GM21825 (cell line): ENCODE measurements at regions not wholly inside any gene's neighbourhood (a gene's known extent, or its start where the extent isn't known, plus 50 kb on each side); places are given as distances from the start of the nearest gene placed in this dataset.

Experiments
- ATAC-seq: cut with Tn5 transposase; IDR thresholded peaks from one replicate; pipeline ENCODE4 v1.9.1; 2021; ENCODE audit warnings: mild to moderate bottlenecking, moderate library complexity; ENCODE audit not compliant: unreplicated experiment

DNA sequence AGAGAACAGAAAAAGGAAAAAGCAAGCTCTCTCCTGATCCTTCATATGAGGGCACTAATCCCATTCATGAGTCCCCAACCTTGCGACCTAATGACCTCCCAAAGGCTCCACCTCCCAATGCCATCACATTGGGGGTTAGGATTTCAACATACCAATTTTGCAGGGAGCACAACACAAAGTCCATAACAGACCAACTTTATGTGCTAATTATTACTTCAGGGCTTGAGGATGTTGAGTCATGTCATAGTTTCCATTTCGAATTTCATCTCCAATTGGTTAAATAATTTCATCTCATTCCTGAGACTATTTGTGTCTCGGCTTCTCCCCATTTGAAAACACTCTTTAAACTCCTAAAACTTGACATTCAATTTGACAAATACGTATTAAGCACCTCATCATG, 69.9 kb upstream of the KLF7 start:
- no peak for ATAC-seq

DNA sequence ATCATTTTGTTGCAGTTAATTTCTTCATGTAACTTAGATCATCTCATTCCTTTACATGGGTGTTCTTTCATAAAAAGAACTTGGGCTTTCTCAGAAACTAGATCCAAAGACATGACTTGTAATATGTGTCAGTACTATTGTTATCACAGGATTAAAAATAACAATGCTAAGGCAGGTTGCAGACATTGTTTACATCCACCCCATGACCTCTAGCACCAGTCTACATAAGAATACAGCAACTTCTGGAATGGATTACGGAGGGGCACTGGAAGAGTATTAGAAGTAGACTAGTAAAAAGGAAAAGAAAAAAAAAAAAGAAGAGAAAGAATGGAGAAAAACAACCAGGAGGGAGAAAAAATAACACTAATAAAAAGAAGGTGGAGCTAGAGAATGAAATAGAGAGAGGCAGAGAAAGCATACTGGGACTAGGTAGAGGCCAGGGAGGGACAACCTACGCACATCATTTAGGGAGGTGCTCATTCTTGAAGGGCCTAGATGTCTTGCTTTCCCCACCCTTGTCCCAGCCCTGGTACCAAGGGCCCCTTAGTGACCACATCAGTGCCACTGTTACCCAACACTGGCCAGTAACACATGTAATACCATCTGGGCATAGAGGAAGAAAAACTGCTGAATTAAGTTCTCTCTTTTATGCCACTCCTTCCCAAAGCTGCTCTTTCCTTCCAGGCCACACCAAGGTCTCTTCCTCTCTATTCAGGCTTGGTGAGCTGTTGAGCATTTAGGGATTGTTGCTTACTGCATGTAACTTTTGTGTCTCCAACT, 70.6 kb upstream of the KLF7 start:
- no peak for ATAC-seq

DNA sequence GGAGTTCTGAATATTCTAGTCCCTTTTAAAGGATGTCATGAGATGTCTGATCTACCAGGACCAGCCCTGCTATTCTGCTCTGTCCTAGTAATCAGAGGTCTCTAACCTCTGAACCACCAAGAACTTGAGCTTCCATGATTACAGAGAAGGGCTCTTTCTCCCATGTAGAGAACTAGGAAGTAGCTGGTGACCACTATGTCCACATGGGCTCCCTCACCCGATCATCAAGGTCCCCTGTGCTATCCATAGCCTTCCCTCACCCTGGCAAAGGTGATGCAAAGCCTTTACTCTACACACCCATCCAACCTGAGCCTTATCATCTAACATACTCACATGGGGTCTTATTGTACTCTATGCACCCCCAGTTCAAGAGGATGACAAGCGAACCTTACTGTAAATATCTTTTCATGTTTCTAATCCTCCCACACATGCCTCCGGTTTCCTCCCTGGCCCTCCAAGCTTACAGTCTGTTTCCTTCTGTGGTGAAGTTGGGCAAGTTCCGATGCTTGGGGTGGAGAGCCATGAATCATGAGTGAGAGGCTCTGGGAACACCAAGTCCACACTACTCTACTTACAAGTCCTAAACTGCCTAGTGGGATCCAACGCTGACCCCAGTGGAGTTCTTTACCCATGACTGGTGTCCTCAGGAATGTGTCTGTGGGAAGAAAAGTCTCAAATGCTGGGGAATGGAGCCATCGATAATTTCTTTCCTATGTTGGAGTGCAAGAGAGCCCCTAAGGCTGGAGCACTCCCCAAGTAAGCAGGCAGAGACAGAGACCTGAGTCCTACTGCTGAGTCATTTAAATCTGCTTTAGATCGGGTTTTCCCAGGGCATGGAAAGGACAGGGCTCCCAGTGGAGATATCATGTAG, 73.3 kb upstream of the KLF7 start:
- ATAC-seq, result no peak

DNA sequence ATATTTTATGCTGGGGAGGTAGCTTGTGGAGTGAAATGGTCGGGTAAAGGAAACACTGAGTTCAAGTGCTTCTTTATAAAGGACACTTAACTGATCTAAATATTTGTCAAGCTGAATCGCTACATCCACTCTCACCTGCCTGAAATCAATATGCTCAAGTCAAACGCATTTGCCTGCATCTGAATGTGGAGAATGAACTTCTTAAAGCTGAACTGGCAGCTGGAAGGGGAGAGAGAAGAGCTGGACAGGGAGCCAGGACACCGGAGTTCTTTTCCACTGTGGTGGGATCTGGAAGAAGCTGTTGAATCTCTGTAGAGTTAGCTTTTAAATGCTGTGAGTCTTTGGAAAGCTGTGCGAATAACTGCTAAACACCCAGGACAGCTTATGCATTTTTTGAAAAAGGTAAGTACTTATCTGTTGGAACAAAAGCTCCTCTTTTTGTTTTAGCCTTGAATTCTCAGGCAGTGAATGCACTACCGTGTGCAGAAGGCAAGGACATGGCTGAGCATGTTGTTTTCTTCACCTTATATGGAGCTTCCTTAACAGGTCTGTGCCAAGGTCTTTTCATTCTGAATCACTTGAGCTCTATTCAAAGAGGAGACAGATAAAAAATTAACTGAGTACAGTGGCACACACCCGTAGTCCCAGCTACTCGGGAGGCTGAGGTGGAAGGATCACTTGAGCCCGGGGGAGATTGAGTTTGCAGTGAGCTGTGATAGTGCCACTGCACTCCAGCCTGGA, 74.2 kb upstream of the KLF7 start:
- no peak for ATAC-seq

DNA sequence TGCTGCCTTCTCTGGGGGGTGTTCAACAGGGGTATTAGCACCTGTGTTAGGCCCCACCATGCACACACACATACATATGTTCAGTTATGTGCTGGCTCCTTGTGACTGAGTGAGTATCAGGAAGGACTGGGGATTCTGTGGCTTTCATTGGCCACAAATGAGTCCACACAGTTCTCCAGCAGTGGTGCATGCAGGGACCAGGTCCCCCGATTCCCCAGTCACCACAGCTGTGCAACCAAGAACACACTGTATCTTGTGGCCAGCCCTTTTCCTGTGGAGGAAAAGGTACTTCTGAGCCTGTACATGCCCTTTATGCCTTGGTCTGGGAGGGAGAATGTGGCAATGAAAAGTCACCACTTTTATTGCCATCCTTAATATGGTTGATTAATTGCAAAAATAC, 74.9 kb upstream of the KLF7 start:
- no peak for ATAC-seq

DNA sequence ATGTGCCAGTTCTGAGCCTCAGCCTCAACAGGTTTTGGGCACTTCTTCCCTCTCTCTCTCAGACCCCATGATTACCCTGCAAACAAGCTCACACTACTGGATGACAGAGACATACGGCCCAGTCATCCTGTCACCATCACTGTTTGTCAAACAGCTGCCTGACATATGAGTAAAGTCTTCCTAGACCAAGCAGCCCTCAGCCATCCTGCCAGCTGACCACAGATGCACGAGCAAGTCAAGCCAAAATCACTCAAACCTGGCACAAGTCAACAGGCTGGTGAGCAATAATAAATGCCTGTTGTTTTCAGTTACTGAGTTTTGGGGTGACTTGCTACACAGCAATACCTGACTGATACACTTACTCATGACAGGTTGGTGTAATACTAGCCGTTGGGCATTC, 75.5 kb upstream of the KLF7 start:
- no peak for ATAC-seq

DNA sequence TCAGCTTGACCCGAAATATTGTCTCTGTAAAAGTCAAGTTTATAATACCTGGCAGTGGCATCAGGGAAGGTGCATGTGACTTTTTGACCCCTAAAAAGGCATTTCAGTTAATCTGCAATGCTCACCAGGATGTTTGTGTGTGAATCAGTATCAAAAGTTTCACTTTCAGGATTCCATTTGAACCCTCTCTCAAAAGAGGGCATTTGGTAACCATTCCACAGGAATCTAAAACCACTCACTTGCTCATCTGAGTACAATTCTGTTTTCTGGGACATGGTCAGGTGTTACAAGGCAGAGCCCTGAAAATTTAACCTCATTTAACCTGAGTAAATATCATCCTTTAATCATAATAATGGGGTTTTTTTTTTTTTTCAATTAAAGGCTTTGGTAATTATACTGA, 77.9 kb upstream of the KLF7 start:
- no peak for ATAC-seq

DNA sequence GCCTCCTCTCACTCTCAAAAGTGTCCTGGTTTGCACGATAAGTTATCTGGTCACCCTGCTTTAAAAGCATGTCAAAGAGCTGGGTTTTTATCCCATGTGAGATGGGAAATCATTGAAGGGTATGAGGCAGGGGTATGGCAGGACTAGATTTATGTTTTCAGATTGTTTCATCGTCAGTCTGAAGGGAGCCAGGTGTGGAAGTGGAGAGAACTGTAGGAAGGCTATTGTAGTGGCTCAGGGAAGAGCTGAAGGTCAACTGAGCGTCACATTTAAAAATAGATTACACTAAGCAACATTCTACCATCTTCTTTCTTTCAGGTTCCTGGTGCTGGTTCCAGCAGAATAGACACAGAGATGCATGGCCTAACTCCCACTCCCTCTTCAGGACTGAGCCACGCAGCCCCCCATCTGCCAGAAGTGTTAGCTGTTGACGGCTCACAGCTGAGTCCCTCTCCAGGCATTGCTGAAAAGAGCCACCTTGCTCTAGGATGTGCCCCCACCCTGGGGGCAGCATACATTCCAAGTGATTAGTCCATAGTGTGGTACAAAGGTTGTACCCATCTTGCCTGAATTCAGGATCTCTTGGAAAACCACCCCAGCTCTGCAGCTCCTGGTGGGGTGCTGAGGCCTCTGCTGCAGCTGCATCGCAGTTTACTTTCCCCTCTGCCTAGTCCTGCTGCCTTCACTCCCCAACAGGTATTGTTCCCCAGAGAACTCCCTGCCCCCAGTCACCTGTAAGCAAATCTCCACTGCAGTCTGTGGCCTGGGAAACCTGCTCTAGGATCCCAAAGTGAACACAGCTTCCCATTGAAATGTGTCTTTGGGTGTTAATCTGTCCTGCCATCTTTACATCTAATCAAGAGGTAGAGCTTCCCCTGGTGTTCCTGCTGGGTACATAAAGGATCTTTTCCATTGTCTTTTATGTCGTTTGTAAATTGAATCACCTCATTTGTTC, 79.5 kb upstream of the KLF7 start:
- ATAC-seq, result no peak

DNA sequence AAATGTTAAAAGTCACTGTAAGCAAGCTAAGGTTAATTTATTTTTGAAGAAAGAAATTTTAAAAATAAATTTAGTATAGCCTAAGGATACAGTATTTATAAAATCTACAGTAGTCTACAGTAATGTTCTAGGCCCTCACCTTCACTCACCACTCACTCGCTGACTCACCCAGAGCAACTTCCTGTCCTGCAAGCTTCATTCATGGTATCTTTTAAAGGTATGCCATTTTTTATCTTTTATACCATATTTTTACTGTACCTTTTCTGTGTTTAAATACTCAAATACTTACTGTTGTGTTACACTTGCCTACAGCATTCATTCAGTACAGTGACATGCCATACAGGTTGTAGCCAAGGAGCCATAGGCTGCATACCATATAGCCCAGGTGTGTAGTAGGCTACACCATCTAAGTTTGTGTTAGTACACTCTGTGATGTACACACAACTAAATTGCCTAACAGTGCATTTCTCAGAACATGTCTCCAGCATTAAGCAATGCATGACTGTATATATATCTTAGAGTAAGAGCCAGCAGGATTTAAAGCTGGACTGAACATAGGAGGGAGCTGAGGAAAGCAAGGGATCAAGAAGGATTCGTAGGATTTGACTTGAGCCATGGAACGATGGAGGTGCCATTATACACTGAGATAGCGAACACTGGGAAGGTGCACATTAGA, 83.1 kb upstream of the KLF7 start:
- ATAC-seq, result no peak

DNA sequence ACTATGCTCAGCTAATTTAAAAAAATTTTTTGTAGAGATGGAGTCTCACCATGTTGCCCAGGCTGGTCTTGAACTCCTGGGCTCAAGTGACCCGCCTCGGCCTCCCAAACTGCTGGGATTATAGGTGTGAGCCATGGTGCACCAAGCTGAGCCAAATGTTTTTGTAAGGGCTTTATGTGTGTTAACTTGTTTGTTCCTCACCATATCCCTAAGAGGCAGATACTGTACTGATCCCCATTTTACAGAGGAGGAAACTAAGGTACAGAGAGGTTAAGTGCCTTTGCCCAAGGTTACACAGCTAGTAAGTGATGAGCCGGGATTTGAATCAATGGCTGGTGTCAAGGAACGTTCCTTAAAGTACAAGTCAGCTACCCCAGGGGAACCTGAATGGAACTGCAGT, 85.3 kb upstream of the KLF7 start:
- ATAC-seq, result no peak

DNA sequence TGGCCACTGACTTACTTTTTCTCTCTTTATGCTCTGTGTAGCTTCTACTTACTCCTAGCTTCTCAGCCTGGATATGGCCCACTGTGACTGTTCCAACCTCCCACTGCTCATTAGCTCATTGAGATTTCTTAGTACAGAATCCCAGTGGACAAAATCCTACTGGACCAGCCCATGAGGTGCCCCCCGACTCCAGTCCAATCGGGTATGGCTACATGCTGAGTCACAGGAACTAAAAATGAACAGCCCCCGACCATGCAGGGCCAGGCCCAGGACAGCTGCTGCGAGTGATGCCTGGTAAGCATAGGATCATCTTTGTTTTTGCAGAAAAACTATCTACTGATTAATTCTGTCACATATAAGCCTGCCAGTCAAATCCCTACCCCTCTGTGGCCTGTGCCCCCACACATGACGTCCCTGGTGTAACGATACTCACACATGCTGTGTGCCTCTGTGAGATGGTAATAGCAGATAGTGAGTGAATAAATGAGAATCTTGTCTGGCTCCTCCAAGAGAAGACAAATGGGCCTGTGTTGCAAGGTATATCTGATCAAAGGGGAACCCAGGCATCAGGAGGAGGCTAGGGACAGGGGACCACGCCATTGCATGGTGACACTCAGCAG, 85.9 kb upstream of the KLF7 start:
- no peak for ATAC-seq

DNA sequence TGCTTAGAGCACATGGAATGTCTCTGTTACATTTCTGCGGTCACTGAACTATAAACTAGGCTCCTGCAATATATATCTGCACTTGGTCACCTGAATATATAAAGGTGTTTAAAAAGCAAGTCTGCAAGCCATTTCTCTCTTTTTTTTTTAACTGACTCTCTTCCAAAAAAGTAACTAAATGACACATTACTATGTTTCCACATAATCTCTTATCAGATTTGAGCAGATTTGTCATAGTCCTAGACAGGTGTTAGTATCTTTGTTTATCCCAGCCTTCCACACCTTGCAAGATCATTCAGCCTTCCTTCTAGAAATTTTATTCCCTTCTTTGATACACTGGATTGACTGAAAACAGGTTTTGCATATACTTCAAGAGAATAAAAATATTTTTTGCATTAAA, 86.7 kb upstream of the KLF7 start:
- no peak for ATAC-seq

DNA sequence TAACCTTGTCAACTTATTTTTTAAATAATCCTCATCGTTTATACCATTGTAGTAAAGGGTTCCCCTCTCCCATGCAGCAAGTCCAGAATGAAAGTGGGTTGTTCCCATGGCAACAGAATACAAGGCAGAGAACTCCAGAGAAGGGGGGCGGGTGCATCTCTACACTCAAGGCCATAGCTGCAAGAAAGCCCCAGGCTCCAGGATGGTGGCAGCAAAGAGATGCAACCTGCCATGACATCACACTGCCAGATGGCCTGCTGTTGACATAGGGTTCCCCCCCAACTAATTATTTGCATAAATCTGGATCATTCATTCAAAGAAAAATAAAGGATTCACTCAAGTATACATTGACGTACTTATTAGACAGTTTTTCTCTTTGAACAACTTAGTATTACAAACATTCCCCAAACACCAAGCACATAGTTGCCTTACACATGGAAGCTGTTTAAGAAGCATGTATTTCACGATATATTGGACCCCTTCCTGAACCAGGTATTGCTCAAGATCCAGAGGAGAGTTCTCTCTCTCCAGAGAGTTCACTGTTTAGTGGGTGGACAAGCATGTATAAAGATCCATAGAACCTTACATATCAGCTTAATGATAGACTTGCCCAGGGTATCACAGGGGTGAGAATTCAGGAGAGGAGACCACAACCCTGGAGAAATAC, 87.4 kb upstream of the KLF7 start:
- no peak for ATAC-seq

DNA sequence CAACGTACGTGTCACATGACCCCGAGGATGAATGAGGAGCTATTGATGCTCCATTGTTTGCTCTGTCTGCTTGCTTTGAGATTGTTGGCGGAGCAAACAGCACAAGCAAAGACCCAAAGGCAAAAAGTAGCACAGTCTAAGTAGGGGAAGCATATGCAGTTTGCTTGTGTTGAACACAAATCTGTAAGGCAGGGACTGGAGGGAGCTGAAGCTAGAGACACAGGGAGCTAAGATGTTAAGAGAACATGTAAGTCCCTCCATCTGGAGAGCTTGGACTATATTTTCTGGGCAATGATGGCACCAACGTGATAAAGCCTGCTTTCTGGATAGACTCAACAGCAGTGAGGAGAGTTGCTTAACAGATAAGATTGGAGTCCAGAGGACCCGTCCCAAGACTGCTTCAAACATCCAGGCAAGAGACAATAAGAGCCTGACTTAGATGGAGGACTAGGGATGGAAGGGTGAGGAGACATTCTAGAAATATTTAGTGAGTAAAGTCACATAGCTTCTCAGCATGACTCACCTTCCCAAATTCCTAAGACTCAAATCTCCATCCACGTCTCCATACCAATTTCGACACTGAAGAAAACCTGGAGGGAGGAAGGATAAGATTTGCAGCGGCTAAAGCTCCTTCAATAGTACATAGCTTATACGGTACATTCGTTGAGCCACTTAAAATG, 88.1 kb upstream of the KLF7 start:
- no peak for ATAC-seq

DNA sequence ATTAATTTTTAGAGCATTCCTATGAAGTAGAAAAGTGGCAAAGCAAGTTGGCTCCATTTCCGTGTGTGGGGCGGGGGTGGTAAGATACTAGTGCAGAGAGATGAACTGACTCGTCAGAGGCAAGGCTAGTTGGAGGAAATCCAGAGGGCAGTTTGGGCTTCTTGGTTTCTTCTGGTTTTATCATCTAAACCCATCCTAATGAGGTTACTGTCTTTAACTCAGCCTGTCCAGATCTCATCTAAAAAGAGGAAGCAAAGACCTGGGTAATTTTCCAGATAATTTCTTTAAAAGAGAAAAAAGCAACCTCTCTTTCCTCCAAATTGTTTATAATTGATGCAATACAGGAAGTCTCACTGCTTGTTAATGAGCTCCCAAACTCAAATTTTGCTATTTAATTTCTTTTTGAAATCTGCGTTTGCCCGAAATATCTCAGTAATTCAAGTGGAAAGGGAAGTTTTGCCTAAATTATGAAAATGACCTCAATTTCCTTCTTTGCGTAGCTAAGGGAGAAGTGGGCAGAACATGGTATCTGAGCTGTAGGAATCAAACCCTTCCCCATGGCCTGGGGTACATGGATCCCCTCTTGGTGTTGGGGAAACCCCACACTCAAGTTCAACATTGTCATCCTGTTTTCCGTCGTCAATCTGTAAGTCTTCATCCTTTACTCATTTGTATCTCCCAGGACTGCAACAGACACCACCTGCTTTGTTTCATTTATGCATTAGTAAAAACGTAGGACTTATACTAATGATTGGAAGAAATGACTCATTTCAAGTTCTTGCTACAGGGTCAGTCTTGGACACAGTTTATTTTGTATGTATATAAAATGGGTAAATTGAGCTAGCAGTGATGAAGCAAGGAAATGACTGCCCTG, 89.1 kb upstream of the KLF7 start:
- ATAC-seq, result no peak

DNA sequence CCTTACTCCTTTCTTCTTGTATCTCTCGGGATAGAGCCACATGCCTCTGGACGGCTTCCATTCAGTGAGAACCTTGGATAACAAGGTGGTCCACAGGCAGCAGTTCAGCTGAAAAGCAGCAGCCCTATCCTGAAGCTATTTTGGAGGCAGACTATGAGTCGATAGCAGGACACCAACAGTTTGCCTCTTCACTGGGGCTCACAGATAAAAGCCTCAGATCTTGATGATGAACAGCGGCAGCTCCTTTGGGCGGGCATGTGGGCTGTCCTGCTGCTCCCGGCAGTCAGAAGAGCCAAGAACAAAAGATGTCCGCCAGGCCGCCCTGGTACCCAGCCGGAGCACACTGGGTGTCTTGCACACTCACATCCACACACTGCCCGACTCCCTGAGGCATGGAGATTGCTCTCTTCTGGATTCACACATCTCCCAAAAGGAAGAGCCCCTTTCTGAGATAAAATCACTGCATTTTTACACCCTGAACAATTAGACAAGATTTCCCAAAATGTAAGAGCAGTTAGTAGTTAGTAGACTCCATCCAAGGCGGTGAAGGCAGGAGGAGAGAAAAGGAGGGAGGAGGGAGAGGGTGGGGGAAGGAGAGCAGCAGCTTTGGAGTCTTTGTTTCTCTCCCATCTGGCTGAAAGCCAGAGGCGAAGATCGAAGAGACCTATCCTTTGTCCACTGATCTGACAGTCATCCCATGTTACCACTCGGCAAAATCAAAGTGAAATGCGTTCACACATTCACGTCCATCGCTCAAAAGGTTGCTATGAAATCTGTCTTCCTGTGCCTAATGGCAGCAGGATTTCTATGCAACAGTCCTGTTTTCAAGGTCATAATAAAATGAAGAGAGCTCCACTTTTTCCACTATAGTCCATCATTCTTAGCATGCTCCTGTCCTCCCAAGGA, 90.1 kb upstream of the KLF7 start:
- ATAC-seq, result no peak
